Neural progenitor cell (in vitro differentiated cells): ENCODE measurements at regions not wholly inside any gene's neighbourhood (a gene's known extent, or its start where the extent isn't known, plus 50 kb on each side); places are given as distances from the start of the nearest gene placed in this dataset.

Experiments used
- CTCF ChIP-seq: fragments of 200-600 bp; sonication (generic); IDR thresholded peaks from 2 replicates; pipeline ENCODE4 v1.5.1; 2017; ENCODE audit warnings: antibody characterized with exemption, mild to moderate bottlenecking
- EZH2 ChIP-seq: fragments of 200-600 bp; sonication (generic); IDR thresholded peaks from 2 replicates; pipeline ENCODE4 v1.6.1; 2017; ENCODE audit warnings: antibody characterized with exemption, mild to moderate bottlenecking, moderate library complexity

GRCh38 chr12:58321414-58321813 lies 380.0 kb downstream of the ATP23 start:
- TF ChIP-seq CTCF (no peak), EZH2 (no peak)
